Transverse colon (tissue), 4 donors: ENCODE measurements at regions not wholly inside any gene's neighbourhood (a gene's known extent, or its start where the extent isn't known, plus 50 kb on each side); places are given as distances from the start of the nearest gene placed in this dataset.
"Not testable (repeated sequence)": the region's sequence is repeated elsewhere in the genome, so short reads cannot be mapped to it uniquely, and the experiment has no call there.

ENCODE experiments used
- EP300 ChIP-seq: sonication (generic); formaldehyde crosslinking; IDR thresholded peaks from one replicate; pipeline ENCODE4 v1.6.1; 2017; ENCODE audit warnings: antibody characterized with exemption, low read depth
- POLR2A ChIP-seq: fragments of 450-650 bp; IDR thresholded peaks from one replicate; pipeline ENCODE4 v1.6.1; 2016; ENCODE audit warnings: antibody characterized with exemption, mild to moderate bottlenecking, moderate library complexity
- POLR2AphosphoS5 ChIP-seq, 3 donors: sonication (generic); formaldehyde crosslinking; IDR thresholded peaks; one replicate each; pipeline ENCODE4 v1.6.1; 2016; ENCODE audit warnings: antibody characterized with exemption in 3 of 3
- TF ChIP-seq, protein P1 (sequence below), 5 experiments: fragments of 200-600 bp in 3 of 5; fragments of 450-650 bp in 2 of 5; sonication (generic) in 3 of 5; IDR thresholded peaks; 1 replicate in 2 of 5; 2 replicates in 3 of 5; pipeline ENCODE4 v1.5.1; 2016 to 2017; ENCODE audit warnings: antibody characterized with exemption in 5 of 5, inconsistent platforms in 3 of 5, mild to moderate bottlenecking in 2 of 5, moderate library complexity in 1 of 5

GRCh38 chr1:2851918-2852317, 50.4 kb upstream of the TTC34 start:
- TF ChIP-seq POLR2A; POLR2AphosphoS5 (IDR thresholded peaks at IDR 0.05); EP300: not testable (repeated sequence)
- TF ChIP-seq, protein P1, sequence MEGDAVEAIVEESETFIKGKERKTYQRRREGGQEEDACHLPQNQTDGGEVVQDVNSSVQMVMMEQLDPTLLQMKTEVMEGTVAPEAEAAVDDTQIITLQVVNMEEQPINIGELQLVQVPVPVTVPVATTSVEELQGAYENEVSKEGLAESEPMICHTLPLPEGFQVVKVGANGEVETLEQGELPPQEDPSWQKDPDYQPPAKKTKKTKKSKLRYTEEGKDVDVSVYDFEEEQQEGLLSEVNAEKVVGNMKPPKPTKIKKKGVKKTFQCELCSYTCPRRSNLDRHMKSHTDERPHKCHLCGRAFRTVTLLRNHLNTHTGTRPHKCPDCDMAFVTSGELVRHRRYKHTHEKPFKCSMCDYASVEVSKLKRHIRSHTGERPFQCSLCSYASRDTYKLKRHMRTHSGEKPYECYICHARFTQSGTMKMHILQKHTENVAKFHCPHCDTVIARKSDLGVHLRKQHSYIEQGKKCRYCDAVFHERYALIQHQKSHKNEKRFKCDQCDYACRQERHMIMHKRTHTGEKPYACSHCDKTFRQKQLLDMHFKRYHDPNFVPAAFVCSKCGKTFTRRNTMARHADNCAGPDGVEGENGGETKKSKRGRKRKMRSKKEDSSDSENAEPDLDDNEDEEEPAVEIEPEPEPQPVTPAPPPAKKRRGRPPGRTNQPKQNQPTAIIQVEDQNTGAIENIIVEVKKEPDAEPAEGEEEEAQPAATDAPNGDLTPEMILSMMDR (IDR thresholded peaks at IDR 0.05) = not testable (repeated sequence)
